Testis (tissue), 2 donors: ENCODE measurements at regions not wholly inside any gene's neighbourhood (a gene's known extent, or its start where the extent isn't known, plus 50 kb on each side); places are given as distances from the start of the nearest gene placed in this dataset.

ENCODE experiments used
- DNase-seq: peaks from one replicate; pipeline ENCODE4 v3.0.0-alpha.2; 2019
- H3K27ac ChIP-seq, 2 donors: fragments of 200-600 bp; sonication (generic); one replicate each; pipeline ENCODE4 v1.5.1; 2019
- H3K27me3 ChIP-seq: fragments of 200-600 bp; sonication (generic); one replicate; pipeline ENCODE4 v1.5.1; 2019
- H3K36me3 ChIP-seq: fragments of 200-600 bp; sonication (generic); one replicate; pipeline ENCODE4 v1.5.1; 2017; ENCODE audit warnings: low read depth; ENCODE audit errors: missing control alignments
- H3K4me1 ChIP-seq: fragments of 200-600 bp; sonication (generic); one replicate; pipeline ENCODE4 v1.5.1; 2019
- H3K4me3 ChIP-seq, 2 donors: fragments of 200-600 bp; sonication (generic); one replicate each; pipeline ENCODE4 v1.5.1; 2017 to 2019
- H3K9me3 ChIP-seq: fragments of 200-600 bp; sonication (generic); one replicate; pipeline ENCODE4 v1.5.1; 2017
- CTCF ChIP-seq, 3 experiments: fragments of 450-650 bp in 2 of 3; fragments of 200-600 bp in 1 of 3; sonication (generic) in 1 of 3; IDR thresholded peaks; one replicate each; pipeline ENCODE4 v1.5.1; 2016 to 2019; ENCODE audit warnings: antibody characterized with exemption in 3 of 3, mild to moderate bottlenecking in 2 of 3, moderate library complexity in 1 of 3
- POLR2A ChIP-seq: fragments of 450-650 bp; IDR thresholded peaks from one replicate; pipeline ENCODE4 v1.6.1; 2017; ENCODE audit warnings: antibody characterized with exemption, mild to moderate bottlenecking, moderate library complexity
- WGBS, 2 donors: methylation state at CpG; one replicate each; pipeline ENCODE4 v1.1.5; 2018; 5-methylcytosine and 5-hydroxymethylcytosine counted together
- intact Hi-C: fragments of 100-400 bp; cut with DNase I; formaldehyde crosslinking; loops from one replicate; pipeline ENCODE4 v1.15.1; 2023; ENCODE audit warnings: low total_unique reads

DNA sequence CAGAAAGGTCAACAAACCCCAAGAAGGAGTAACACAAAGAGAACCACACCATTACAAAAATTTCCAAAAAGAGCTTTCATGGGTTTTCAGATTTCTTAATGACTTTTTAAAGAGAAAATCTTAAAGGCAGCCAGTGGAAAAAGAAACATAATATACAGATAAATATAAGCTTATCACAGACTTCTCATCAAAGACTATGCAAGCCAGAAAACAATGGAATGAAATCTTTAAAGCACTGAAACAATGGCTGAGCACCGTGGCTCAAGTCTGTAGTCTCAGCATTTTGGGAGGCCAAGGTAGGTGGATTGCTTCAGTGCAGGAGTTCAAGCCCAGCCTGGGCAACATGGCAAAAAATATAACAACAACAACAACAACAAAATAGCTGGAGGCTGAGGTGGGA is 237.4 kb downstream of the CYP26B1 start:
- DNase-seq: no peak
- Histone ChIP-seq H3K36me3 (no peaks in the 10 kb centered on the region), H3K4me3 (no peak overlapping the region), H3K27ac (no peak overlapping the region), H3K9me3 (no peaks in the 10 kb centered on the region), H3K27me3 (no peaks in the 10 kb centered on the region), H3K4me1 (no peaks in the 10 kb centered on the region)
- intact Hi-C loops: no loop called here
- WGBS, 2 donors: 88 to 90% methylated on average over 1 of the region's 1 CpG
- no peak for TF ChIP-seq CTCF (IDR thresholded peaks at IDR 0.05)
- no peak for TF ChIP-seq POLR2A

- no peak for DNase-seq
- Histone ChIP-seq H3K27ac (no peak overlapping the region), H3K36me3 (no peaks in the 10 kb centered on the region), H3K9me3 (no peaks in the 10 kb centered on the region), H3K4me1 (no peaks in the 10 kb centered on the region), H3K4me3 (no peak overlapping the region), H3K27me3 (no peaks in the 10 kb centered on the region)
- intact Hi-C loops: no loop called here
- WGBS, 2 donors: 81 to 92% methylated on average over 1 of the region's 1 CpG
- TF ChIP-seq POLR2A (no peak), CTCF (IDR thresholded peaks at IDR 0.05) (no peak)
Observed at GRCh38 chr2:71908798-71909197, 238.9 kb downstream of the CYP26B1 start.

GRCh38 chr2:71907503-71907902 is 240.2 kb downstream of the CYP26B1 start:
- 73 to 89% methylated on average over 3 of the region's 3 CpGs for whole genome bisulfite sequencing, 2 donors
- no peak for DNase-seq
- TF ChIP-seq POLR2A (no peak), CTCF (IDR thresholded peaks at IDR 0.05) (no peak)
- Histone ChIP-seq H3K36me3 (no peaks in the 10 kb centered on the region), H3K27ac (no peak overlapping the region), H3K4me1 (no peaks in the 10 kb centered on the region), H3K4me3 (no peak overlapping the region), H3K27me3 (no peaks in the 10 kb centered on the region), H3K9me3 (no peaks in the 10 kb centered on the region)
- intact Hi-C loops: no loop called here

- Histone ChIP-seq H3K4me1 (no peaks in the 10 kb centered on the region), H3K9me3 (no peaks in the 10 kb centered on the region), H3K4me3 (no peak overlapping the region), H3K36me3 (no peaks in the 10 kb centered on the region), H3K27ac (no peak overlapping the region), H3K27me3 (no peaks in the 10 kb centered on the region)
- intact Hi-C loops: no loop called here
- 88 to 90% methylated on average over 2 of the region's 2 CpGs for WGBS, 2 donors
- TF ChIP-seq POLR2A (no peak), CTCF (IDR thresholded peaks at IDR 0.05) (no peak)
- no peak for DNase-seq
Observed at GRCh38 chr2:71906357-71906973, 241.2 kb downstream of the CYP26B1 start.

DNA sequence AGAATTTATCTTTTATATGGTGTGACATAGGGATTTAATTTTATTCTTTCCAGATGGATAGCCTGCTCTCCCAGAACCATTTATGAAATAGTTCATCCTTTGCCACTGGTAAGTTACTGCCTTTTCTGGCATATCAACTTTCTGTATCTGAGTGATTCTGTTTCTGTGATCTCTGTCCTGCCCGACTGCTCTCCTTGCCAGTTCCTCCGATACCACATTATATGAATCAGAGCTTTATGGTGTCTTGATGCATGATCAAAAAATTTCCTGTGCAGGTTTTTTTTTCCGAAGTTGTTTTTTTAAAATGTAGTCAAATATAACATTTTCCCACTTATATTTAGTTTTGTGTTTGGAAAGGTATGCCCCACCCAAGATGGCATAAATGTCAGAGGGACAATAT is 242.5 kb downstream of the CYP26B1 start:
- WGBS, 2 donors: 94 to 95% methylated on average over 3 of the region's 3 CpGs
- TF ChIP-seq POLR2A (no peak), CTCF (IDR thresholded peaks at IDR 0.05) (no peak)
- intact Hi-C loops: no loop called here

More for the DNA sequence above, 242.5 kb downstream of the CYP26B1 start:
- Histone ChIP-seq H3K27me3 (no peaks in the 10 kb centered on the region), H3K4me1 (no peaks in the 10 kb centered on the region), H3K9me3 (no peaks in the 10 kb centered on the region), H3K27ac (no peak overlapping the region), H3K4me3 (no peak overlapping the region), H3K36me3 (no peaks in the 10 kb centered on the region)
- DNase-seq: no peak
